ENCODE measurements at regions not wholly inside any gene's neighbourhood (a gene's known extent, or its start where the extent isn't known, plus 50 kb on each side); places are given as distances from the start of the nearest gene placed in this dataset.

- Histone ChIP-seq H3K36me3 (ENCODE audit: control insufficient read depth in 2 of 2, insufficient read depth in 2 of 2, low read length in 1 of 2) (no peaks in the 10 kb centered on the region), H3K9me3 (replicated peaks; ENCODE audit: control insufficient read depth, insufficient read depth, low read length) (no peaks in the 10 kb centered on the region), H3K4me1 (ENCODE audit: control insufficient read depth, insufficient read depth, low read length) (no peaks in the 10 kb centered on the region), H3K27me3 (replicated peaks in 1 of 2; ENCODE audit: control insufficient read depth in 2 of 2, insufficient read depth in 2 of 2, low read length in 1 of 2) (no peaks in the 10 kb centered on the region), H3K4me3 (no peak overlapping the region), H2AFZ (ENCODE audit: control insufficient read depth, low read depth, low read length) (no peak overlapping the region), H4K20me1 (ENCODE audit: control insufficient read depth, insufficient read depth) (no peaks in the 10 kb centered on the region), H3K27ac (ENCODE audit: control insufficient read depth, insufficient read depth) (no peak overlapping the region), H3K9ac (ENCODE audit: control insufficient read depth, insufficient read depth, low read length) (no peak overlapping the region), H3K79me2 (ENCODE audit: control insufficient read depth, insufficient read depth, low read length) (no peaks in the 10 kb centered on the region), H3K4me2 (ENCODE audit: control insufficient read depth, insufficient read depth) (no peak overlapping the region)
- WGBS (ENCODE audit: insufficient coverage, insufficient replicate concordance, low lambda C conversion rate, missing lambda C conversion rate), result 3% methylated on average over 2 of the region's 2 CpGs
- ChIA-PET SMC1A (ENCODE audit: uncharacterized antibody, unreplicated experiment) (interaction anchor here (3.1 kb wide), 1 partner anchor 16 kb away, joined by 8 read pairs; no protein-coding TSS in a partner anchor), POLR2A (no interaction called here), CTCF (interaction anchor here (1.2 kb wide), 1 partner anchor 10 kb away, joined by 3 read pairs; no protein-coding TSS in a partner anchor), RAD21 (ENCODE audit: unreplicated experiment) (no interaction called here)
- no peak for DNase-seq (ENCODE audit: low read depth, low spot score)
- in situ Hi-C loops (cut with MboI) (no loop called here), intact Hi-C loops (cut with micrococcal nuclease; ENCODE audit: unreplicated experiment) (no loop called here)
- ATAC-seq, result peak; percentile 85
- no peak for FAIRE-seq
- no peak for TF ChIP-seq BRCA1 (IDR thresholded peaks at IDR 0.05; ENCODE audit: low read depth, low read length)
- no peak for TF ChIP-seq NRF1 (conservative IDR thresholded peaks at IDR 0.05; ENCODE audit: low read depth, low read length)
- no peak for TF ChIP-seq ESRRA (IDR thresholded peaks at IDR 0.05; ENCODE audit: low read length)
- no TSS peak for BruUV-seq (replicated peaks)
Observed at GRCh38 chr11:36890121-36890679, 292.2 kb upstream of the RAG2 start.

- in situ Hi-C loops (cut with MboI), result no loop called here
- Histone ChIP-seq H3K4me3 (no peak overlapping the region), H3K4me2 (ENCODE audit: control insufficient read depth, insufficient read depth) (no peak overlapping the region), H4K20me1 (ENCODE audit: control insufficient read depth, insufficient read depth) (no peaks in the 10 kb centered on the region), H3K27ac (ENCODE audit: control insufficient read depth, insufficient read depth) (no peak overlapping the region), H3K9ac (ENCODE audit: control insufficient read depth, insufficient read depth, low read length) (no peak overlapping the region), H3K27me3 (replicated peaks in 1 of 2; ENCODE audit: control insufficient read depth in 2 of 2, insufficient read depth in 2 of 2, low read length in 1 of 2) (no peaks in the 10 kb centered on the region), H3K9me3 (replicated peaks; ENCODE audit: control insufficient read depth, insufficient read depth, low read length) (no peaks in the 10 kb centered on the region), H2AFZ (ENCODE audit: control insufficient read depth, low read depth, low read length) (no peak overlapping the region), H3K36me3 (ENCODE audit: control insufficient read depth in 2 of 2, insufficient read depth in 2 of 2, low read length in 1 of 2) (no peaks in the 10 kb centered on the region), H3K4me1 (ENCODE audit: control insufficient read depth, insufficient read depth, low read length) (no peaks in the 10 kb centered on the region), H3K79me2 (ENCODE audit: control insufficient read depth, insufficient read depth, low read length) (no peaks in the 10 kb centered on the region)
- 68% methylated on average over 3 of the region's 3 CpGs for WGBS (ENCODE audit: insufficient coverage, insufficient replicate concordance, low lambda C conversion rate, missing lambda C conversion rate)
- intact Hi-C loops (cut with micrococcal nuclease; ENCODE audit: unreplicated experiment), result no loop called here
- POLR2A ChIA-PET, result no interaction called here
- TF ChIP-seq PKNOX1 (IDR thresholded peaks at IDR 0.05) (no peak), SUPT20H (IDR thresholded peaks at IDR 0.05; ENCODE audit: borderline replicate concordance, control insufficient read depth, low read depth, low read length) (no peak), TAF1 (IDR thresholded peaks at IDR 0.05; ENCODE audit: borderline replicate concordance, low read depth, low read length) (no peak), MEF2A (IDR thresholded peaks at IDR 0.05; ENCODE audit: insufficient read depth, low read depth, low read length) (no peak), LARP7 (IDR thresholded peaks at IDR 0.05) (no peak), SMAD1 (IDR thresholded peaks at IDR 0.05; ENCODE audit: low read depth, partially characterized antibody) (no peak), SPI1 (IDR thresholded peaks at IDR 0.05; ENCODE audit: borderline replicate concordance, insufficient read depth, low read depth, low read length) (no peak), BCL11A (IDR thresholded peaks at IDR 0.05; ENCODE audit: low read depth, low read length) (no peak), IRF3 (IDR thresholded peaks at IDR 0.05) (no peak), SUZ12 (IDR thresholded peaks at IDR 0.05; ENCODE audit: unreplicated experiment) (no peak), CBX5 (IDR thresholded peaks at IDR 0.05; ENCODE audit: low read depth) (no peak), YBX1 (IDR thresholded peaks at IDR 0.05) (no peak), RB1 (IDR thresholded peaks at IDR 0.05; ENCODE audit: borderline replicate concordance) (no peak), STAT1 (conservative IDR thresholded peaks at IDR 0.05) (no peak), PAX8 (IDR thresholded peaks at IDR 0.05) (no peak), STAT3 (IDR thresholded peaks at IDR 0.05; ENCODE audit: low read depth, low read length) (no peak), CREM (IDR thresholded peaks at IDR 0.05; ENCODE audit: low read depth) (no peak)
- peak; percentile 89 for ATAC-seq
- SMC1A ChIA-PET (ENCODE audit: uncharacterized antibody, unreplicated experiment), result no interaction called here
- BruUV-seq (replicated peaks), result no TSS peak
- CTCF ChIA-PET, result no interaction called here
- RAD21 ChIA-PET (ENCODE audit: unreplicated experiment), result no interaction called here
- FAIRE-seq, result no peak
- DNase-seq (ENCODE audit: low read depth, low spot score), result no peak
Observed at GRCh38 chr11:36885154-36885553, 287.1 kb upstream of the RAG2 start.

Data from GM12878 (cell line).